DND-41 (cell line): ENCODE measurements at regions not wholly inside any gene's neighbourhood (a gene's known extent, or its start where the extent isn't known, plus 50 kb on each side); places are given as distances from the start of the nearest gene placed in this dataset.

Experiments used
- ATAC-seq: fragments of 200-7000 bp; cut with Tn5 transposase; 3 replicates; pipeline ENCODE4 v1.9.1; 2021; ENCODE audit warnings: low read depth; ENCODE audit not compliant: insufficient read depth
- DNase-seq: peaks from one replicate; pipeline ENCODE4 v3.0.0-alpha.2; 2020
- H2AFZ ChIP-seq: 2 replicates; pipeline ENCODE4 v1.6.0; 2012; ENCODE audit warnings: low read depth, low read length
- H3K27ac ChIP-seq: 2 replicates; pipeline ENCODE4 v1.5.1; 2012; ENCODE audit warnings: low read length, inconsistent platforms
- H3K27me3 ChIP-seq: fragments of 200-600 bp; sonication (generic); 2 replicates; pipeline ENCODE4 v1.6.0; 2012; ENCODE audit warnings: low read length, mild to moderate bottlenecking, inconsistent platforms; ENCODE audit not compliant: insufficient read depth, poor library complexity
- H3K36me3 ChIP-seq: 2 replicates; pipeline ENCODE4 v1.5.1; 2012; ENCODE audit warnings: low read length, inconsistent platforms; ENCODE audit not compliant: insufficient read depth
- H3K4me1 ChIP-seq: 2 replicates; pipeline ENCODE4 v1.5.1; 2012; ENCODE audit warnings: mild to moderate bottlenecking, low read length; ENCODE audit not compliant: insufficient read depth
- H3K4me2 ChIP-seq: 2 replicates; pipeline ENCODE4 v1.6.0; 2012; ENCODE audit warnings: mild to moderate bottlenecking, moderate library complexity, low read length, inconsistent platforms; ENCODE audit not compliant: insufficient read depth
- H3K4me3 ChIP-seq, 2 experiments: fragments of 200-600 bp in 1 of 2; shearing (Covaris generic) in 1 of 2; 2 replicates each; pipeline ENCODE4 v1.5.1; 2012 to 2016; ENCODE audit warnings: inconsistent platforms in 2 of 2, low read length in 2 of 2, mild to moderate bottlenecking in 2 of 2, low read depth in 1 of 2, moderate library complexity in 1 of 2
- H3K79me2 ChIP-seq: 2 replicates; pipeline ENCODE4 v1.6.0; 2012; ENCODE audit warnings: low read length, inconsistent platforms; ENCODE audit not compliant: insufficient read depth
- H3K9ac ChIP-seq: 2 replicates; pipeline ENCODE4 v1.6.0; 2012; ENCODE audit warnings: low read depth, mild to moderate bottlenecking, inconsistent platforms, low read length, moderate library complexity
- H3K9me3 ChIP-seq: 2 replicates; pipeline ENCODE4 v1.5.1; 2012; ENCODE audit warnings: low read length, moderate library complexity, mild to moderate bottlenecking, inconsistent platforms; ENCODE audit not compliant: insufficient read depth, severe bottlenecking
- H4K20me1 ChIP-seq: 2 replicates; pipeline ENCODE4 v1.6.0; 2012; ENCODE audit warnings: low read length; ENCODE audit not compliant: insufficient read depth
- EZH2 ChIP-seq: IDR thresholded peaks from 3 replicates; pipeline ENCODE4 v1.6.1; 2012; ENCODE audit warnings: borderline replicate concordance, low read depth, mild to moderate bottlenecking, moderate library complexity, low read length, inconsistent platforms; ENCODE audit not compliant: severe bottlenecking
- TF ChIP-seq, protein P1 (sequence below): IDR thresholded peaks from 2 replicates; pipeline ENCODE4 v1.5.1; 2012; ENCODE audit warnings: borderline replicate concordance, low read length, moderate library complexity, mild to moderate bottlenecking; ENCODE audit not compliant: poor library complexity, severe bottlenecking; ENCODE audit errors: extremely low read depth

DNA sequence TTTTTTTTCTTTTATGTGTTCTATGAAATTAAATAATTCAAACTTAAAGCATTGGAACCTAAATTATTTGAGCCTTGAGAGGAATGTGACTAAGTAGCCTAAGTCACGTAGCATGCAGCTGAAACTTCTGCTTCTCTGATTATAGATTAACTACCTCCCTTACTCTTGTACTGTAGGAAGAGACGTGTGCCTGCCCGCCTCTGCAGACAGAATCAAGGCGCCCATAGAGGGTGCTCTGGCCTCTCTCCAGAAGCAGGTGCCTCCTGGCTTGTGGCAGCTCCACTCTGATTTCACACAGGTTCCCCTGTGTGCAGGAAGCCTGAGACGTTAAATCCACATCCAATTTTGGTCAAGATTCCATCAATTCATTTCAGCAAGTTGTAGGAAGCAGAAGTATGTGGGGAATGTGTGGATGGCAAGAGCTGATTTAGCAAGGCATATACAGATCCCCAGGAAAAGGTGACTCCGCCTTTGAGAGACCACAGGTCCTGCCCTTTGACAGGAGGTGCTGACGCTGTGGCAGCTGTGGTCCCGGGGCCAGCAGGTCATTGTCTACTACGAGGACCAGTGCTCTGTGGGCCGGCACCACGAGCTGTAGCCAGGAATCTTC lies 1418.8 kb downstream of the CDH11 start:
- Histone ChIP-seq H3K4me3 (no peak overlapping the region), H2AFZ (no peak overlapping the region), H3K36me3 (no peaks in the 10 kb centered on the region), H3K27me3 (no peaks in the 10 kb centered on the region), H4K20me1 (no peaks in the 10 kb centered on the region), H3K4me1 (no peaks in the 10 kb centered on the region), H3K9ac (no peak overlapping the region), H3K4me2 (no peak overlapping the region), H3K79me2 (no peaks in the 10 kb centered on the region), H3K9me3 (peaks cover 3% of the 10 kb centered on the region), H3K27ac (no peak overlapping the region)
- no peak for TF ChIP-seq EZH2
- TF ChIP-seq, protein P1, sequence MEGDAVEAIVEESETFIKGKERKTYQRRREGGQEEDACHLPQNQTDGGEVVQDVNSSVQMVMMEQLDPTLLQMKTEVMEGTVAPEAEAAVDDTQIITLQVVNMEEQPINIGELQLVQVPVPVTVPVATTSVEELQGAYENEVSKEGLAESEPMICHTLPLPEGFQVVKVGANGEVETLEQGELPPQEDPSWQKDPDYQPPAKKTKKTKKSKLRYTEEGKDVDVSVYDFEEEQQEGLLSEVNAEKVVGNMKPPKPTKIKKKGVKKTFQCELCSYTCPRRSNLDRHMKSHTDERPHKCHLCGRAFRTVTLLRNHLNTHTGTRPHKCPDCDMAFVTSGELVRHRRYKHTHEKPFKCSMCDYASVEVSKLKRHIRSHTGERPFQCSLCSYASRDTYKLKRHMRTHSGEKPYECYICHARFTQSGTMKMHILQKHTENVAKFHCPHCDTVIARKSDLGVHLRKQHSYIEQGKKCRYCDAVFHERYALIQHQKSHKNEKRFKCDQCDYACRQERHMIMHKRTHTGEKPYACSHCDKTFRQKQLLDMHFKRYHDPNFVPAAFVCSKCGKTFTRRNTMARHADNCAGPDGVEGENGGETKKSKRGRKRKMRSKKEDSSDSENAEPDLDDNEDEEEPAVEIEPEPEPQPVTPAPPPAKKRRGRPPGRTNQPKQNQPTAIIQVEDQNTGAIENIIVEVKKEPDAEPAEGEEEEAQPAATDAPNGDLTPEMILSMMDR: no peak
- DNase-seq: no peak
- no peak for ATAC-seq

DNA sequence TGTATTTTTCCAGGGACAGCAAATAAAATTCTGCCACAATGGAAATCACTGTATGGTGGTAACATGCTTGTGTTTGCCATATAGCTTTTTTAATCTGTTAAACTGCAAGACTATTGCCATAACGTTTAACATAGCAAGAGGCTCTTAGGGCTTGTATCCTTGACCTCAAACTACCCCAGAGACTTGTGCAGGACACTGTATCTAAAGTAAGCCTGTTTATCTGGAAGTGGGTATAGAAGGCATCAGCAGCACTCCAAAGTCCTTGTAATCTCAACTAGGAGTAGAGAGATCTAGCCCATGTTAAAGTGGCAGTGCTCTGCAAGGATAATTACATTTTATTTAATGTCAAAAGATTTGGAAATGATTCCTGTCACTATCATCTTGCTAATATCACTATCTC lies 1424.1 kb downstream of the CDH11 start:
- no peak for TF ChIP-seq EZH2
- TF ChIP-seq, protein P1: no peak

DNA sequence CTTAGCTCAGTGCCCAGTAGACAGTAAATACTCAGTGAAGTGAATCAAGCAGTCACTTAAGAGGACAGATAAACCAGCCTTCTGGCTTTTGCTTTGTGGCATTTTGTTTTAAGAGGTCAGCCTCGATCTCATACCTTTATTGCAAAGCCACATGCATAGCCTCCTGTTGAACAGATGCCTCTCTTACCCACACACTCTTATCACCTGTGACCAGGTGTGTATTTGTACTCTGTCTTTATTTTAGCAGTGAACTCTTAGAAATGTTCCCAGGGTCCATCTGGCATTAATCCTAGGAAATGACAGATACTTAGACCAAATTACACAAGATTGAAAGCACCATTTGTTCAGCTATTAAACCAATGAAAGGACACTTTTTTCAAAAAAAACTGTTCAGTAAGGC lies 1426.5 kb downstream of the CDH11 start:
- H3K9ac ChIP-seq: no peak overlapping the region
- no peak overlapping the region for H3K4me2 ChIP-seq
- no peaks in the 10 kb centered on the region for H3K27me3 ChIP-seq
- H3K36me3 ChIP-seq: no peaks in the 10 kb centered on the region
- H2AFZ ChIP-seq: no peak overlapping the region
- ATAC-seq (no peak), DNase-seq (no peak)
- no peaks in the 10 kb centered on the region for H3K4me1 ChIP-seq
- H4K20me1 ChIP-seq: no peaks in the 10 kb centered on the region
- no peaks in the 10 kb centered on the region for H3K79me2 ChIP-seq
- TF ChIP-seq, protein P1: no peak
- H3K27ac ChIP-seq: no peak overlapping the region
- no peak overlapping the region for H3K4me3 ChIP-seq
- H3K9me3 ChIP-seq: no peaks in the 10 kb centered on the region

More for the DNA sequence above, 1424.1 kb downstream of the CDH11 start:
- H3K4me2 ChIP-seq: no peak overlapping the region
- no peak overlapping the region for H3K9ac ChIP-seq
- ATAC-seq (no peak), DNase-seq (no peak)
- H4K20me1 ChIP-seq: no peaks in the 10 kb centered on the region
- no peaks in the 10 kb centered on the region for H3K4me1 ChIP-seq
- no peaks in the 10 kb centered on the region for H3K79me2 ChIP-seq
- no peaks in the 10 kb centered on the region for H3K9me3 ChIP-seq
- no peaks in the 10 kb centered on the region for H3K36me3 ChIP-seq
- no peak overlapping the region for H2AFZ ChIP-seq
- no peak overlapping the region for H3K27ac ChIP-seq
- no peak overlapping the region for H3K4me3 ChIP-seq
- H3K27me3 ChIP-seq: no peaks in the 10 kb centered on the region

DNA sequence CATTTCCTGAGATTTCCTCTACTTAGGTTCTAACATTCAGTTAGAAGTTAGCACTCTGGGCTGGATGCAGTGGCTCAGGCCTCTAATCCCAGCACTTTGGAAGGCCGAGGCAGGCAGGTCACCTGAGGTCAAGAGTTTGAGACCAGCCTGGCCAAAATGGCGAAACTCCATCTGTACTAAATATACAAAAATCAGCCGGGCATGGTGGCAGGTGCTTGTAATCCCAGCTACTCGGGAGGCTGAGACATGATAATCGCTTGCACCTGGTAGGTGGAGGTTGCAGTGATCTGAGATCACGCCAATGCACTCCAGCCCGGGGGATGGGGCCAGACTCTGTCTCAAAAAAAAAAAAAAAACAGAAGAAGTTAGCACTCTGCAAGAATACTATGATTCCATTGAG lies 1430.9 kb downstream of the CDH11 start:
- no peak overlapping the region for H3K9ac ChIP-seq
- TF ChIP-seq EZH2: no peak
- TF ChIP-seq, protein P1: no peak
- DNase-seq (no peak), ATAC-seq (no peak)
- H4K20me1 ChIP-seq: no peaks in the 10 kb centered on the region
- H3K36me3 ChIP-seq: no peaks in the 10 kb centered on the region
- no peaks in the 10 kb centered on the region for H3K9me3 ChIP-seq
- no peak overlapping the region for H3K4me2 ChIP-seq
- H3K27me3 ChIP-seq: no peaks in the 10 kb centered on the region
- no peak overlapping the region for H3K27ac ChIP-seq
- H2AFZ ChIP-seq: no peak overlapping the region
- H3K4me3 ChIP-seq: no peak overlapping the region
- no peaks in the 10 kb centered on the region for H3K4me1 ChIP-seq
- no peaks in the 10 kb centered on the region for H3K79me2 ChIP-seq
